Lower leg skin (tissue), 3 donors: ENCODE measurements at regions not wholly inside any gene's neighbourhood (a gene's known extent, or its start where the extent isn't known, plus 50 kb on each side); places are given as distances from the start of the nearest gene placed in this dataset.

Source experiments
- POLR2A ChIP-seq, 2 donors: fragments of 450-650 bp; IDR thresholded peaks; one replicate each; pipeline ENCODE4 v1.6.1; 2016 to 2017; ENCODE audit warnings: antibody characterized with exemption in 2 of 2, mild to moderate bottlenecking in 1 of 2, moderate library complexity in 1 of 2
- TF ChIP-seq, protein P1 (sequence below), 3 donors: fragments of 450-650 bp; IDR thresholded peaks; one replicate each; pipeline ENCODE4 v1.5.1; 2016; ENCODE audit warnings: antibody characterized with exemption in 3 of 3, mild to moderate bottlenecking in 3 of 3, moderate library complexity in 2 of 3

- TF ChIP-seq, protein P1, sequence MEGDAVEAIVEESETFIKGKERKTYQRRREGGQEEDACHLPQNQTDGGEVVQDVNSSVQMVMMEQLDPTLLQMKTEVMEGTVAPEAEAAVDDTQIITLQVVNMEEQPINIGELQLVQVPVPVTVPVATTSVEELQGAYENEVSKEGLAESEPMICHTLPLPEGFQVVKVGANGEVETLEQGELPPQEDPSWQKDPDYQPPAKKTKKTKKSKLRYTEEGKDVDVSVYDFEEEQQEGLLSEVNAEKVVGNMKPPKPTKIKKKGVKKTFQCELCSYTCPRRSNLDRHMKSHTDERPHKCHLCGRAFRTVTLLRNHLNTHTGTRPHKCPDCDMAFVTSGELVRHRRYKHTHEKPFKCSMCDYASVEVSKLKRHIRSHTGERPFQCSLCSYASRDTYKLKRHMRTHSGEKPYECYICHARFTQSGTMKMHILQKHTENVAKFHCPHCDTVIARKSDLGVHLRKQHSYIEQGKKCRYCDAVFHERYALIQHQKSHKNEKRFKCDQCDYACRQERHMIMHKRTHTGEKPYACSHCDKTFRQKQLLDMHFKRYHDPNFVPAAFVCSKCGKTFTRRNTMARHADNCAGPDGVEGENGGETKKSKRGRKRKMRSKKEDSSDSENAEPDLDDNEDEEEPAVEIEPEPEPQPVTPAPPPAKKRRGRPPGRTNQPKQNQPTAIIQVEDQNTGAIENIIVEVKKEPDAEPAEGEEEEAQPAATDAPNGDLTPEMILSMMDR (IDR thresholded peaks at IDR 0.05) = no peak
- no peak for TF ChIP-seq POLR2A (IDR thresholded peaks at IDR 0.05)
Measured at GRCh38 chr21:14838400-14838799, 226.4 kb downstream of the NRIP1 start.
